ENCODE measurements at regions not wholly inside any gene's neighbourhood (a gene's known extent, or its start where the extent isn't known, plus 50 kb on each side); places are given as distances from the start of the nearest gene placed in this dataset.

DNA sequence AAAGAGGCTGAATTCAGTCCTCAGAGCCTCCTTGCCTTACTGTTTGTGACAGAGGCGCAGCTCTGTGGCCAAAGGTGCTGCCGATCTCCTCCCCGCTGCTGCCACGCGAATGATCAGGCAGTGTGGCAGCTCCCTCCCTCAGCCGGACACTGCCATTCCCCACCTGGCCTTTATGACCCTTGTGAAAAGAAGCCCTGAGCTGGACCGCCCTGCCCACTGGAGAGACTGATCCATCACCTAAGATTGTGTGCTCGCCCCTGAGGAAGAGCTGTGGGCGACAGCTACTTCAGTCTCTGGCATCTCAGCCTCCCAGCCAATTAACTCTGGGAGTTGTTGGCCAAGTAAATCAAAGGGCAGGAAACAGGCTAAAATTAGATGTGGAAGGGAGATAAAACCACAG is 90.9 kb downstream of the CARTPT start:
- TF ChIP-seq GATA2 (IDR thresholded peaks at IDR 0.05; ENCODE audit: low read depth, low read length) (peak; percentile 58; the same call in 1 of the 2 replicates), GATA3 (IDR thresholded peaks at IDR 0.05; ENCODE audit: low read depth, low read length) (no peak)

All from SH-SY5Y (cell line).